DMS153 (cell line): ENCODE measurements at regions not wholly inside any gene's neighbourhood (a gene's known extent, or its start where the extent isn't known, plus 50 kb on each side); places are given as distances from the start of the nearest gene placed in this dataset.
"Not testable (repeated sequence)": the region's sequence is repeated elsewhere in the genome, so short reads cannot be mapped to it uniquely, and the experiment has no call there.

Source experiments
- DNase-seq: peaks from one replicate; lab custom pipeline; 2025; lab: John Stamatoyannopoulos, UW

- no peak for DNase-seq
These were observed 345.8 kb downstream of the TEX29 start for GRCh38 chr13:111666164-111666776.

- DNase-seq: no peak
These were observed 347.3 kb downstream of the TEX29 start for GRCh38 chr13:111667757-111668156.

GRCh38 chr13:111668451-111668850 is 348.0 kb downstream of the TEX29 start:
- DNase-seq: no peak

- DNase-seq: not testable (repeated sequence)
These were observed 351.8 kb downstream of the TEX29 start for GRCh38 chr13:111672198-111672597.

GRCh38 chr13:111678120-111678882 is 357.9 kb downstream of the TEX29 start:
- DNase-seq: not testable (repeated sequence)

GRCh38 chr13:111679645-111680044 is 359.2 kb downstream of the TEX29 start:
- DNase-seq: not testable (repeated sequence)

GRCh38 chr13:111680100-111680499 is 359.7 kb downstream of the TEX29 start:
- not testable (repeated sequence) for DNase-seq

GRCh38 chr13:111692028-111692427 is 371.6 kb downstream of the TEX29 start:
- not testable (repeated sequence) for DNase-seq

- DNase-seq: not testable (repeated sequence)
These were observed 370.8 kb upstream of the SOX1 start for GRCh38 chr13:111696121-111696520.

GRCh38 chr13:111702059-111702458 is 364.9 kb upstream of the SOX1 start:
- DNase-seq: not testable (repeated sequence)
